BLaER1 treated with 17β-estradiol and CSF1 and Interleukin-3, amounts not matched to agents 10 nM and 100 nM (cell line): ENCODE measurements at regions not wholly inside any gene's neighbourhood (a gene's known extent, or its start where the extent isn't known, plus 50 kb on each side); places are given as distances from the start of the nearest gene placed in this dataset.
A peak's percentile ranks its signal among the peaks of the same experiment; 100 is the strongest.

ENCODE experiments used
- H3K27ac ChIP-seq, 11 experiments: shearing (Covaris generic); formaldehyde crosslinking; 2 replicates each; pipeline ENCODE4 v1.8.1; 2022
- H3K27me3 ChIP-seq, 11 experiments: shearing (Covaris generic); formaldehyde crosslinking; 2 replicates each; pipeline ENCODE4 v1.8.1; 2022
- H3K36me3 ChIP-seq, 11 experiments: shearing (Covaris generic); formaldehyde crosslinking; 2 replicates each; pipeline ENCODE4 v1.8.1; 2022
- H3K4me1 ChIP-seq, 10 experiments: shearing (Covaris generic); formaldehyde crosslinking; 2 replicates each; pipeline ENCODE4 v1.8.1; 2022
- H3K4me2 ChIP-seq, 11 experiments: shearing (Covaris generic); formaldehyde crosslinking; 2 replicates each; pipeline ENCODE4 v1.8.1; 2022
- H3K4me3 ChIP-seq, 10 experiments: shearing (Covaris generic); formaldehyde crosslinking; 2 replicates each; pipeline ENCODE4 v1.8.1; 2022
- H3K9ac ChIP-seq, 11 experiments: shearing (Covaris generic); formaldehyde crosslinking; 2 replicates each; pipeline ENCODE4 v1.8.1; 2022
- H3K9me3 ChIP-seq, 11 experiments: shearing (Covaris generic); formaldehyde crosslinking; replicated peaks in 1 of 11; 2 replicates each; pipeline ENCODE4 v1.8.1; 2022
- H4K20me1 ChIP-seq, 11 experiments: shearing (Covaris generic); formaldehyde crosslinking; 2 replicates each; pipeline ENCODE4 v1.8.1; 2022
- Cebpa-rat ChIP-seq, 11 experiments: shearing (Covaris generic); IDR thresholded peaks; 2 replicates each; pipeline ENCODE4 v1.8.1; 2022

DNA sequence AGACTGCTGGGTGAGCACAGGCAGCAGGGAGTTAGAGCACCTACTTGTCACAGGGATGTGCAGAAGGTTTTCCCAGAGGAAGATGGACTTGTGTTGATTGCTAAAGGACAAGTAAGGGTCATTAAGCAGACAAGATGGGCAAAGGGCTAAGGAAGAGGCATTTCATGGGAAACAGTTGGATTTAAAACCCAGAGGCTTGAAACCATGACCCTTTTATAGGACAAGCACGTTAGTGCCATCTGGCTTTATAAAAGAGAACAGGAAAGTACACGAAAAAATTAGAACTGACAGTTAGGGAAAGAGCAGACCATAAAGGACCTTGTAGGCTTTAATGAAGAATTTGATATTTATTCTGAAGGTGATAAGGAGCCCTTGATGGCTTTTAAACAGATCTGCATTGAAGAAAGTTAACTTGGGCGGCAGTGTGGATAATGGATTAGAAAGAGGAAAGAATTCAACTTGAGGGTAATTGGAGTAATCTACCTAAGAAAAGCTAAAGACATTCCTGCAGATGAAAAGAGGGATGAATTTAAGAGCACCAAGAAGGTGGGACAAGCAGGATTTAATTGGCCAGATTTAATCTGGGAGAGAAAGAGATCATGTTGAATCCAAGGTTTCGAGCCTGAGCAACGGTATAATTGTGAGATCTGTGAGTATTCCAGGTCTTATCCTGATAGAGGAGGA, 68.6 kb downstream of the ZC3H11B start:
- H3K4me2 ChIP-seq = no peak overlapping the region
- peaks cover 0 to 14% (median 0%) of the 10 kb centered on the region in 11 experiments; a peak in 4 of 22 replicates for H3K9me3 ChIP-seq

DNA sequence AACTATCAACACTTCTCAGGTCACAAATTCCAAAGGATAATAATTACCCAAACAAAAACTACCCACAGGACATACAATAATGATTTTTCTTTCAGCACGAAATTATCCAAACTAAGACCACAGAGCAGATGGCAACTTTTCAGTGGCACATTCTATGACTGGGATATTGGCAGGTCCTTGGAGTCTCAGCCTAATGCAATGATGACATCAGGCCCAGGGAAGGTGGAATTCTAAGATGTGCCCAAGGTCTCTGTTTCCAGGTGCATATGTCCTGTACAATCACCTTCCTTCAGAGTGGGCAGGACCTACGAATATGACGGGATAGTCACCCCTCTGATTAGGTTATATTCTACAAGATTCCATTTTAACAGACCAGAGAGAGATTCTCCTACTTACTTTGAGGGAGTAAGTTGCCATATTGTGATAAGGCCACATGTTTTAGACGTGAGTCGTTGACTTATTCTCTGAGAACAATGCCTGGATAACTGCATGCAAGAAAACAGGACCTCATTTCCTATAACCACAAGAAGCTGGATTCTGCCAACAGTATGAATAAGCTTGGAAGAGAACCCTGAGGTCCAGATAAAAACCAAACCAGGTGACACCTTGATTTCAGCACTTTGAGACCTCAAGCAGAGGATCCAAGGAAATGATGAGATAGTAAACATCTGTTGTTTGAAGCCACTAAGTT, 69.9 kb downstream of the ZC3H11B start:
- H3K9ac ChIP-seq = no peak overlapping the region
- H3K36me3 ChIP-seq = no peaks in the 10 kb centered on the region
- peaks cover 0 to 10% (median 0%) of the 10 kb centered on the region in 10 experiments; a peak in 2 of 20 replicates for H3K4me1 ChIP-seq
- H3K27ac ChIP-seq = no peak overlapping the region
- no peak overlapping the region for H3K4me3 ChIP-seq
- H3K4me2 ChIP-seq = no peak overlapping the region
- no peaks in the 10 kb centered on the region for H4K20me1 ChIP-seq
- TF ChIP-seq Cebpa-rat (IDR thresholded peaks at IDR 0.05) = no peak
- peaks cover 0 to 11% (median 0%) of the 10 kb centered on the region in 11 experiments; a peak in 3 of 22 replicates for H3K9me3 ChIP-seq
- no peaks in the 10 kb centered on the region for H3K27me3 ChIP-seq

More for the DNA sequence above, 68.6 kb downstream of the ZC3H11B start:
- H3K4me1 ChIP-seq = peaks cover 0 to 9% (median 6%) of the 10 kb centered on the region in 10 experiments; a peak in 14 of 20 replicates
- H3K4me3 ChIP-seq = no peak overlapping the region
- no peak overlapping the region for H3K9ac ChIP-seq
- no peak for TF ChIP-seq Cebpa-rat (IDR thresholded peaks at IDR 0.05)
- no peaks in the 10 kb centered on the region for H3K27me3 ChIP-seq
- no peaks in the 10 kb centered on the region for H4K20me1 ChIP-seq
- no peaks in the 10 kb centered on the region for H3K36me3 ChIP-seq
- H3K27ac ChIP-seq = no peak overlapping the region

DNA sequence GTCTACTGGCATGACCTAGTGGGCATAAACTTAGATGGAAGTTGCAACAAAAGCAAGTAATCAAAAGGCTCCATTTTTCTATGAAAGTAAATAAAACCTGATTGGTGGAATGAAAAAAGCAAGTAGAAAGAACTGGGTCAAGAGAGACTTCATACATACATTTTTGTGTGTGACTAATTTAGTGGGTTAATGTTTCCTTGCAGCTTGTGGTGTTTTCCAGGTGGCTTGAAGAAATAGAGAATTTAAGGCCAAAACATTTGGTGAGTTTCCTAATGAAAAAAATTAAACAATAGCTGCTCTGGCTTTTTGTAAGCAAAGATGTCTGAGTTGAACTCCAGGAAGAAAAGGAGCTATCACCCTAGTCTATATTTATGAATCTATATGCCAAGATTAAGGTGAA, 71.0 kb downstream of the ZC3H11B start:
- Histone ChIP-seq H3K4me3 (no peak overlapping the region), H4K20me1 (no peaks in the 10 kb centered on the region), H3K9ac (no peak overlapping the region), H3K9me3 (peaks cover 0 to 8% (median 0%) of the 10 kb centered on the region in 11 experiments; a peak in 3 of 22 replicates), H3K27me3 (no peaks in the 10 kb centered on the region), H3K4me2 (no peak overlapping the region), H3K36me3 (no peaks in the 10 kb centered on the region), H3K4me1 (peaks cover 0 to 10% (median 0%) of the 10 kb centered on the region in 10 experiments; a peak in 2 of 20 replicates), H3K27ac (no peak overlapping the region)
- TF ChIP-seq Cebpa-rat (IDR thresholded peaks at IDR 0.05) = no peak

DNA sequence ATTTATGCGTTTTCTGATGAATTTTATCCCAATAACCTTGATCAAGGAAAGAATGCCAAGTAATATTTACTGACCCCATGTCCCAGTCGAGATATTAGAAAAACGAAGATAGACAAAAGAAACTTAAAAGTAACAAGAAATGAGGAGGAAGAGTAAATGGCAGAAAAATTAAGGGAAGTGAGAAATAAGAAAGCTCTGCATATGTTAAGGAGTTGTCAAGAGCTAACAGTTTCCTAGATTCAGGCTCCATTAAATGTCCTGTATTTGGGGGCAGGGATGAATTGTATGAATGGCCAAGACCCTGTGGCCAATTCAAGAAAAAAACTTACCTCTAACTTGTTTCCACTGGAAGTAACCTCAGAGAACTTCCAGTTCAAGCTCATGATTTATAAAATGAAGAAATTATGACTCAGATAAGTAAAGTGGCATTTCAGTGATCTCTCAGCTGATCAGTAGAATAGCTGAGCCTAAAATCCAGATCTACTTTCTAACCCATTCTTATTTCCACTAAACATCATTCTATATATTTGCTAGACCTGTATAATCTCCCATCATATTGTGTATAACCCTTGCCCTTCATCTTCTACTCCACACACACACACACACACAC, 73.2 kb downstream of the ZC3H11B start:
- no peak for TF ChIP-seq Cebpa-rat (IDR thresholded peaks at IDR 0.05)
- no peaks in the 10 kb centered on the region for H4K20me1 ChIP-seq
- no peak overlapping the region for H3K9ac ChIP-seq
- no peak overlapping the region for H3K4me3 ChIP-seq
- no peak overlapping the region for H3K4me2 ChIP-seq
- H3K36me3 ChIP-seq = no peaks in the 10 kb centered on the region
- no peak overlapping the region for H3K27ac ChIP-seq
- peaks cover 0 to 10% (median 0%) of the 10 kb centered on the region in 10 experiments; a peak in 2 of 20 replicates for H3K4me1 ChIP-seq
- H3K9me3 ChIP-seq = no peaks in the 10 kb centered on the region
- no peaks in the 10 kb centered on the region for H3K27me3 ChIP-seq

DNA sequence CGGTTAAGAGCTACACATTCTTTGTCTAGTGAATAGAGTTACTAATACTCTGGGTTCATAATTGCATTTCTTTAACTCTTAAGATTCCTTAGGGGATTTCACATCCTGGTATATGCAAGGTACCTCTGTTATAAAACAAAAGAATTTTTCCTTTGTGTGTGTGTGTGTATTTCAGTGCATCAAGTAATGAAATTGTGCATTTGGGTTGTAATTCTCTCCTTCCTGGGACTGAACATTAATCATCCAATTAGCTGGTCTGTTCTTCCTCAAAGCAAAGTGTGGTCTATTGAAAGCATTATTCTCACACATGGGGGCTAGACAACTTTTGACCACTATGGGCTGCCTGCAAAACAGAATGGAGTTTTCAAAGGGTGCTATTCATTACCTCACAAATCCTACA, 74.0 kb downstream of the ZC3H11B start:
- no peak for TF ChIP-seq Cebpa-rat (IDR thresholded peaks at IDR 0.05)

DNA sequence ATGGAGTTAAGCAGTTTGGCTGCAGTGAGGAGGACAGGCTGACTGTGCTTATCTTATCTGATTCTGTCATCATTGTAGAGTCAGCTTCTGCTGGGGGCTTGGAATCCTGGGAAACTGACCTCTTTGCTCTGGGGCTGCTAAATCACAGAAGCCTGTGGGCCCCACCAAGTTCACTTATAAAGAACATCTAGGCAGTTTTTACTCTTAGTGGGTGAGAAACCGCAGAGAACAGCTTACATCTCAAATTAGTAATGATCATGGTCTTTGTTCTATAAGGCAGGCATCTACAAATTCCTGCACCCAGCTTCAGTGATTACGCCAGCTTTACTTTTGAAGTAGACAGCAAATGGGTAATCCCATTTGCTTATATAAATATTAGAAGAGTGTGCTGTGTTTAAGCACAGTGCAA, 75.7 kb downstream of the ZC3H11B start:
- peaks cover 9 to 18% (median 10%) of the 10 kb centered on the region in 10 experiments for H3K4me1 ChIP-seq
- TF ChIP-seq Cebpa-rat (IDR thresholded peaks at IDR 0.05) = no peak
- H3K36me3 ChIP-seq = no peaks in the 10 kb centered on the region
- H4K20me1 ChIP-seq = no peaks in the 10 kb centered on the region
- H3K9me3 ChIP-seq = no peaks in the 10 kb centered on the region
- H3K9ac ChIP-seq = no peak overlapping the region
- no peak overlapping the region for H3K27ac ChIP-seq
- no peaks in the 10 kb centered on the region for H3K27me3 ChIP-seq
- H3K4me3 ChIP-seq = no peak overlapping the region
- H3K4me2 ChIP-seq = no peak overlapping the region

More for the DNA sequence above, 74.0 kb downstream of the ZC3H11B start:
- H3K27me3 ChIP-seq = no peaks in the 10 kb centered on the region
- no peak overlapping the region for H3K4me2 ChIP-seq
- H3K4me3 ChIP-seq = no peak overlapping the region
- no peaks in the 10 kb centered on the region for H3K36me3 ChIP-seq
- peaks cover 0 to 10% (median 0%) of the 10 kb centered on the region in 10 experiments; a peak in 5 of 20 replicates for H3K4me1 ChIP-seq
- H3K9ac ChIP-seq = no peak overlapping the region
- no peak overlapping the region for H3K27ac ChIP-seq
- H4K20me1 ChIP-seq = no peaks in the 10 kb centered on the region
- no peaks in the 10 kb centered on the region for H3K9me3 ChIP-seq

DNA sequence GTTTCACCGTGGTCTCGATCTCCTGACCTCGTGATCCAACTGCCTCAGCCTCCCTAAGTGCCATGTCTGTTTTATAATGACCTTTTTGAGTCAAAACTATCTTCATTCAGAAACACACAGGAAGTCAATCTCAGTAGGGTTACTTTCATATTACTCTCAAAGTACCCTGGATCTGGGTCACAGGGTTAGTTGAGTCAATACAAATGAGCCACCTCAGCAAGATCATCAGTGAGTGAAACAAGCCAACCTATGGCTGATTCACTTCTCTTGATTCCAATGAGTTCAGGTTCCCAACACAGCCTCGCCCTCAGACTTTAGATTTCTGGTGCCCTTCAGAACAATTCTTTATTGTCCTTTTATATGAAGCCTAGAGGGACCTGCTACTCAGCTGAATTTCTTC, 76.9 kb downstream of the ZC3H11B start:
- Histone ChIP-seq H3K9ac (no peak overlapping the region), H3K36me3 (no peaks in the 10 kb centered on the region), H3K4me3 (no peak overlapping the region), H3K27me3 (no peaks in the 10 kb centered on the region), H4K20me1 (no peaks in the 10 kb centered on the region), H3K27ac (no peak overlapping the region), H3K4me2 (no peak overlapping the region), H3K4me1 (peaks cover 9 to 18% (median 10%) of the 10 kb centered on the region in 10 experiments), H3K9me3 (no peaks in the 10 kb centered on the region)
- no peak for TF ChIP-seq Cebpa-rat (IDR thresholded peaks at IDR 0.05)

DNA sequence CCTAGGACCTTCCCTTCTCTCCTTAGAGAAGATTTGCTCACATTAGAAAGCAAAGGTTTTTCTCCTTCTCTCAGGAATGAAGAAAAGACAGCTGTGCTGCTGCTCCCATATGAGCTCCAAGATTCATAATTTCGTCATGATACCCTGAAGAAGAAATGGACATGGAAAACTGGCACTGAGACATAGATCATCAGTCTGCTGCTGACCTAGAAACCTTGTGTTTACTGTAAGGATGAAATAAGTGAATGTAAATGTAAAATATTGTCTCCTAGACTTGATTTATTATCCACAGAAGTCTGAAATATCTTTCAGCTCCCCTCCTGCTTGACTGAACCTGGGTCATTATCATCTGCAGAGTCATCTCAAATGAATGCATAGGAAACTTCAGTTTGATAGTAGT, 77.9 kb downstream of the ZC3H11B start:
- H3K27me3 ChIP-seq = no peaks in the 10 kb centered on the region
- H3K9me3 ChIP-seq = no peaks in the 10 kb centered on the region
- H3K4me2 ChIP-seq = no peak overlapping the region
- no peak overlapping the region for H3K27ac ChIP-seq
- no peak for TF ChIP-seq Cebpa-rat (IDR thresholded peaks at IDR 0.05)
- H3K9ac ChIP-seq = no peak overlapping the region
- no peaks in the 10 kb centered on the region for H4K20me1 ChIP-seq
- no peak overlapping the region for H3K4me3 ChIP-seq
- H3K4me1 ChIP-seq = peaks cover 9 to 16% (median 10%) of the 10 kb centered on the region in 10 experiments
- H3K36me3 ChIP-seq = no peaks in the 10 kb centered on the region

DNA sequence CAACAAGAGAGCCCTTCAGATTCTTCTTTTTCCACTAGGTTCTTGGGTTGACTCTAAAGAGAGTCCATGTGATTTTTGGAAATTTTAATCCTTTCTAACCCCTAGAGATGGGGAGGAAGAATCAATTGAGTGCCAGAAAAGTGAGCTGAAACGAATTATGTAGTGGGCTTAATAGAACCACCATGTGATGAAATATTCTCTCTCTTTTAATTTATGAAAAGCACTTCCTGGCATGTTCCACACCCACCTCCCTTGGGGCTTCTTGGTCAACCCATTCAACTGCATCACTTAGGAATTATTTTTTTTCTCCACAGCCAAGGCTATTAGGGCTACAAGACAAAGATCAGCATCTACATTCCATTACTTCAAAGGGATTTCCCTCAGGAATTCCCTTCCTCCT, 79.6 kb downstream of the ZC3H11B start:
- Histone ChIP-seq H3K4me1 (peaks cover 10 to 23% (median 18%) of the 10 kb centered on the region in 10 experiments), H3K4me3 (no peak overlapping the region), H3K27ac (no peak overlapping the region), H3K9ac (no peak overlapping the region), H3K9me3 (peaks cover 0 to 4% (median 0%) of the 10 kb centered on the region in 11 experiments; a peak in 1 of 22 replicates), H3K27me3 (no peaks in the 10 kb centered on the region), H3K36me3 (no peaks in the 10 kb centered on the region), H4K20me1 (no peaks in the 10 kb centered on the region), H3K4me2 (peak overlapping the region; percentile 20 to 71 (median 63); a peak in 21 of 22 replicates)
- TF ChIP-seq Cebpa-rat (IDR thresholded peaks at IDR 0.05) = no peak
